ENCODE measurements at regions not wholly inside any gene's neighbourhood (a gene's known extent, or its start where the extent isn't known, plus 50 kb on each side); places are given as distances from the start of the nearest gene placed in this dataset.

GRCh38 chr15:93174836-93175235, 85.8 kb upstream of the RGMA start:
- Histone ChIP-seq H3K79me2 (ENCODE audit: control insufficient read depth in 1 of 2, insufficient read depth in 2 of 2, low read length in 2 of 2) (no peaks in the 10 kb centered on the region), H3K18ac (ENCODE audit: extremely low read depth, low read length) (no peak overlapping the region), H3K4me3 (ENCODE audit: extremely low read depth in 1 of 4, insufficient read depth in 2 of 4, low read depth in 3 of 4, low read length in 4 of 4) (no peak overlapping the region), H2BK5ac (ENCODE audit: low read depth, low read length) (no peak overlapping the region), H2BK15ac (ENCODE audit: low read length) (no peak overlapping the region), H3K9me3 (ENCODE audit: insufficient read depth in 2 of 2, low read depth in 1 of 2, low read length in 1 of 2) (peaks cover 0 to 8% of the 10 kb centered on the region in 2 experiments; a peak in 1 of 4 replicates), H3K79me1 (ENCODE audit: low read depth, low read length) (no peaks in the 10 kb centered on the region), H2BK12ac (ENCODE audit: low read depth, low read length) (no peak overlapping the region), H3K27me3 (replicated peaks in 1 of 4; ENCODE audit: control insufficient read depth in 3 of 4, extremely low read depth in 1 of 4, insufficient read depth in 3 of 4, low read length in 3 of 4) (peaks cover 0 to 6% (median 1%) of the 10 kb centered on the region in 4 experiments; a peak in 2 of 7 replicates), H3K56ac (replicated peaks; ENCODE audit: insufficient read length, low read depth, low read length) (no peak overlapping the region), H3K14ac (ENCODE audit: insufficient read length) (no peak overlapping the region), H3K27ac (ENCODE audit: low read depth, low read length) (no peak overlapping the region), H3K4ac (replicated peaks; ENCODE audit: insufficient read length, low read depth, low read length) (no peak overlapping the region), H4K91ac (replicated peaks; ENCODE audit: insufficient read length, low read length) (no peak overlapping the region), H3K4me2 (ENCODE audit: insufficient read depth in 1 of 2, low read depth in 2 of 2, low read length in 2 of 2) (no peak overlapping the region), H3K4me1 (replicated peaks in 1 of 4; ENCODE audit: control insufficient read depth in 3 of 4, insufficient read depth in 4 of 4, low read length in 3 of 4) (peaks cover 0 to 10% (median 6%) of the 10 kb centered on the region in 4 experiments; a peak in 6 of 7 replicates), H2AFZ (ENCODE audit: low read length) (no peak overlapping the region), H2BK20ac (ENCODE audit: low read length) (no peak overlapping the region), H2AK5ac (ENCODE audit: low read depth, low read length) (no peak overlapping the region), H4K20me1 (replicated peaks in 1 of 2; ENCODE audit: control insufficient read depth in 1 of 2, insufficient read depth in 2 of 2, low read length in 2 of 2) (no peaks in the 10 kb centered on the region), H2BK120ac (replicated peaks; ENCODE audit: low read depth, low read length) (no peak overlapping the region), H3K36me3 (ENCODE audit: control insufficient read depth in 2 of 4, insufficient read depth in 4 of 4, low read length in 3 of 4) (no peaks in the 10 kb centered on the region), H4K5ac (ENCODE audit: insufficient read length, low read depth, low read length) (no peak overlapping the region), H4K8ac (ENCODE audit: extremely low read depth, insufficient read depth, low read length) (no peak overlapping the region), H3K23me2 (ENCODE audit: low read depth, low read length) (no peaks in the 10 kb centered on the region), H3K9ac (replicated peaks in 1 of 4; ENCODE audit: extremely low read depth in 1 of 4, low read depth in 3 of 4, low read length in 3 of 4) (no peak overlapping the region), H3K23ac (ENCODE audit: insufficient read length) (no peak overlapping the region)
- no peak for DNase-seq (ENCODE audit: low read depth in 1 of 2, low spot score in 2 of 2)
- CTCF ChIA-PET (ENCODE audit: partially characterized antibody) = interaction anchor here (0.7 to 1.0 kb wide), 3 partner anchors 9 to 68 kb away, joined by 3 to 5 read pairs (median 3); no protein-coding TSS in a partner anchor
- no peak for TF ChIP-seq SIN3A (conservative IDR thresholded peaks at IDR 0.05 in 1 of 2, IDR thresholded peaks at IDR 0.05 in 1 of 2; ENCODE audit: low read depth in 1 of 2, low read length in 2 of 2)
- no peak for TF ChIP-seq EZH2 (IDR thresholded peaks at IDR 0.05; ENCODE audit: low read depth, low read length, severe bottlenecking)
- no peak for TF ChIP-seq EGR1 (IDR thresholded peaks at IDR 0.05; ENCODE audit: borderline replicate concordance, low read depth, low read length)
- TF ChIP-seq EP300 (IDR thresholded peaks at IDR 0.05; ENCODE audit: borderline replicate concordance in 1 of 2, low read depth in 2 of 2, low read length in 2 of 2) = no peak
- no peak for TF ChIP-seq HDAC2 (IDR thresholded peaks at IDR 0.05; ENCODE audit: borderline replicate concordance in 1 of 2, low read depth in 2 of 2, low read length in 2 of 2)
- POLR2A ChIA-PET (ENCODE audit: partially characterized antibody) = no interaction called here
- FAIRE-seq = no peak
- 87% methylated on average over 2 of the region's 2 CpGs; no CpG with 5 or more reads in 1 of the 2 experiments for WGBS, 2 experiments (ENCODE audit: extremely low coverage in 1 of 2, insufficient coverage in 1 of 2, insufficient read length in 1 of 2, insufficient replicate concordance in 2 of 2, low coverage in 1 of 2, low lambda C conversion rate in 2 of 2, missing lambda C conversion rate in 1 of 2)

Measured in H1 (cell line).